GM12878 (cell line): ENCODE measurements at regions not wholly inside any gene's neighbourhood (a gene's known extent, or its start where the extent isn't known, plus 50 kb on each side); places are given as distances from the start of the nearest gene placed in this dataset.

Experiments used
- ATAC-seq: fragments of 200-7000 bp; cut with Tn5 transposase; 3 replicates; pipeline ENCODE4 v1.9.1; 2020; ENCODE audit warnings: mild to moderate bottlenecking, moderate library complexity
- BruUV-seq: library from RNA; stranded (reverse); fragments of 400-500 nt; replicated peaks from 2 replicates; lab custom pipeline; 2021; lab: Mats Ljungman, UMichigan
- CTCF ChIA-PET: fragments of 300-600 bp; sonication (Branson Sonifier 250); formaldehyde crosslinking; extraction: SDS; loops from one replicate; lab custom pipeline; 2021; ENCODE audit warnings: inconsistent platforms; lab: Yijun Ruan, JAX
- POLR2A ChIA-PET: fragments of 350-600 bp; formaldehyde crosslinking; extraction: SDS; loops from one replicate; lab custom pipeline; 2021; ENCODE audit warnings: inconsistent platforms; lab: Charles Lee
- RAD21 ChIA-PET: fragments of 300-600 bp; sonication (Branson Sonifier 250); formaldehyde crosslinking; loops from one replicate; lab custom pipeline; 2023; ENCODE audit warnings: antibody characterized with exemption; ENCODE audit not compliant: unreplicated experiment; lab: Charles Lee
- SMC1A ChIA-PET: fragments of 300-600 bp; sonication (Branson Sonifier 250); formaldehyde crosslinking; loops from one replicate; lab custom pipeline; 2023; ENCODE audit not compliant: unreplicated experiment, uncharacterized antibody; lab: Charles Lee
- DNase-seq: peaks from one replicate; pipeline ENCODE4 v3.0.0-alpha.2; 2011; ENCODE audit warnings: low read depth, low spot score
- FAIRE-seq: peaks from 3 replicates; lab custom pipeline; 2011; peaks lifted over from hg19 to GRCh38; lab: Jason Lieb, UNC
- H2AFZ ChIP-seq: 2 replicates; pipeline ENCODE4 v1.6.0; 2011; ENCODE audit warnings: low read depth, low read length, control low read depth; ENCODE audit not compliant: control insufficient read depth
- H3K27ac ChIP-seq: 2 replicates; pipeline ENCODE4 v1.5.1; 2011; ENCODE audit warnings: control low read depth; ENCODE audit not compliant: control insufficient read depth, insufficient read depth
- H3K27me3 ChIP-seq, 2 experiments: replicated peaks in 1 of 2; 2 replicates each; pipeline versions ENCODE4 v1.6.0 to v1.6.1; 2011; ENCODE audit warnings: low read length in 1 of 2; ENCODE audit not compliant: control insufficient read depth in 2 of 2, insufficient read depth in 2 of 2
- H3K36me3 ChIP-seq, 2 experiments: 2 replicates each; pipeline ENCODE4 v1.5.1; 2011; ENCODE audit warnings: low read length in 1 of 2; ENCODE audit not compliant: control insufficient read depth in 2 of 2, insufficient read depth in 2 of 2
- H3K4me1 ChIP-seq: 2 replicates; pipeline ENCODE4 v1.6.1; 2011; ENCODE audit warnings: mild to moderate bottlenecking, low read length, moderate library complexity, mixed read lengths; ENCODE audit not compliant: control insufficient read depth, insufficient read depth
- H3K4me2 ChIP-seq: 2 replicates; pipeline ENCODE4 v1.6.0; 2011; ENCODE audit warnings: control low read depth; ENCODE audit not compliant: control insufficient read depth, insufficient read depth
- H3K4me3 ChIP-seq: fragments of 200-600 bp; sonication (generic); 2 replicates; pipeline ENCODE4 v1.5.1; 2016
- H3K79me2 ChIP-seq: 2 replicates; pipeline ENCODE4 v1.6.0; 2011; ENCODE audit warnings: low read length; ENCODE audit not compliant: control insufficient read depth, insufficient read depth
- H3K9ac ChIP-seq: 2 replicates; pipeline ENCODE4 v1.8.0; 2011; ENCODE audit warnings: low read length, control low read depth, mixed read lengths; ENCODE audit not compliant: control insufficient read depth, insufficient read depth
- H3K9me3 ChIP-seq: replicated peaks from 3 replicates; pipeline ENCODE4 v1.5.1; 2011; ENCODE audit warnings: mild to moderate bottlenecking, low read length; ENCODE audit not compliant: control insufficient read depth, insufficient read depth
- H4K20me1 ChIP-seq: 2 replicates; pipeline ENCODE4 v1.6.0; 2011; ENCODE audit not compliant: control insufficient read depth, insufficient read depth
- CTCF ChIP-seq, 3 experiments: IDR thresholded peaks in 2 of 3; conservative IDR thresholded peaks in 1 of 3; 2 replicates each; pipeline ENCODE4 v1.5.1; 2011; ENCODE audit warnings: low read depth in 3 of 3, low read length in 3 of 3, mild to moderate bottlenecking in 3 of 3, control low read depth in 2 of 3, moderate library complexity in 2 of 3, inconsistent platforms in 1 of 3, mixed read lengths in 1 of 3; ENCODE audit not compliant: control insufficient read depth in 2 of 3, insufficient read depth in 1 of 3; ENCODE audit errors: extremely low read depth in 1 of 3
- MEF2B ChIP-seq: fragments of 450-650 bp; IDR thresholded peaks from 2 replicates; pipeline ENCODE4 v1.6.1; 2018; ENCODE audit warnings: mild to moderate bottlenecking, moderate library complexity; ENCODE audit not compliant: partially characterized antibody, poor library complexity, severe bottlenecking
- MYB ChIP-seq: fragments of 150-350 bp; IDR thresholded peaks from 2 replicates; pipeline ENCODE4 v1.6.1; 2014; ENCODE audit warnings: mild to moderate bottlenecking, low read depth, low read length, borderline replicate concordance
- NBN ChIP-seq: fragments of 450-650 bp; IDR thresholded peaks from 2 replicates; pipeline ENCODE4 v1.6.1; 2016
- NFYA ChIP-seq: IDR thresholded peaks from 2 replicates; pipeline ENCODE4 v1.6.1; 2011; ENCODE audit warnings: low read depth, mild to moderate bottlenecking, low read length, improper control_type of control experiment, borderline replicate concordance
- SMAD1 ChIP-seq: fragments of 450-650 bp; IDR thresholded peaks from 2 replicates; pipeline ENCODE4 v1.6.1; 2018; ENCODE audit warnings: mild to moderate bottlenecking, low read depth; ENCODE audit not compliant: partially characterized antibody
- STAT3 ChIP-seq: IDR thresholded peaks from 2 replicates; pipeline ENCODE4 v1.6.1; 2011; ENCODE audit warnings: low read depth, low read length, improper control_type of control experiment
- ZBTB4 ChIP-seq: fragments of 450-650 bp; formaldehyde crosslinking; IDR thresholded peaks from 2 replicates; pipeline ENCODE4 v1.4.0; 2022; ENCODE audit warnings: mild to moderate bottlenecking, moderate library complexity
- WGBS: methylation state at CpG from one replicate; pipeline ENCODE4 v1.1.6; 2016; ENCODE audit warnings: low lambda C conversion rate; ENCODE audit not compliant: insufficient replicate concordance, insufficient coverage; ENCODE audit errors: missing lambda C conversion rate; 5-methylcytosine and 5-hydroxymethylcytosine counted together
- in situ Hi-C: fragments of 300-500 bp; cut with MboI; formaldehyde crosslinking; loops from 9 replicates; pipeline ENCODE4 v1.14.3; 2018; ENCODE audit warnings: mixed read lengths
- intact Hi-C: fragments of 100-400 bp; cut with micrococcal nuclease; formaldehyde crosslinking; loops from one replicate; pipeline ENCODE4 v1.14.2; 2022; ENCODE audit not compliant: unreplicated experiment

- TF ChIP-seq STAT3 = no peak
- no peak for TF ChIP-seq NBN
- no peak for TF ChIP-seq CTCF (IDR thresholded peaks at IDR 0.05 in 2 of 3, conservative IDR thresholded peaks at IDR 0.05 in 1 of 3; ENCODE audit: control insufficient read depth in 2 of 3, extremely low read depth in 1 of 3, insufficient read depth in 1 of 3, low read depth in 3 of 3, low read length in 3 of 3)
- TF ChIP-seq MEF2B = no peak
- TF ChIP-seq MYB = no peak
- no peak for TF ChIP-seq NFYA
- TF ChIP-seq SMAD1 = no peak
- no peak for TF ChIP-seq ZBTB4 (CRISPR knock-in tag)
- Histone ChIP-seq H3K9me3 (no peaks in the 10 kb centered on the region), H3K4me1 (no peaks in the 10 kb centered on the region), H3K9ac (no peak overlapping the region), H4K20me1 (no peaks in the 10 kb centered on the region), H3K4me2 (no peak overlapping the region), H3K36me3 (no peaks in the 10 kb centered on the region), H2AFZ (no peak overlapping the region), H3K4me3 (no peak overlapping the region), H3K27me3 (no peaks in the 10 kb centered on the region), H3K79me2 (no peaks in the 10 kb centered on the region), H3K27ac (no peak overlapping the region)
- no peak for DNase-seq
- no peak for FAIRE-seq
- no TSS peak for BruUV-seq
- ChIA-PET CTCF (no interaction called here), POLR2A (no interaction called here), SMC1A (no interaction called here), RAD21 (no interaction called here)
- intact Hi-C loops (no loop called here), in situ Hi-C loops (no loop called here)
- WGBS = 15% methylated on average over 3 of the region's 3 CpGs
- ATAC-seq = no peak
These were observed 987.9 kb downstream of the KCNMA1 start for GRCh38 chr10:76649723-76650127.
